HG03442 (cell line): ENCODE measurements at regions not wholly inside any gene's neighbourhood (a gene's known extent, or its start where the extent isn't known, plus 50 kb on each side); places are given as distances from the start of the nearest gene placed in this dataset.

Experiments
- ATAC-seq: cut with Tn5 transposase; IDR thresholded peaks from one replicate; pipeline ENCODE4 v1.9.1; 2021; ENCODE audit warnings: mild to moderate bottlenecking, moderate library complexity; ENCODE audit not compliant: unreplicated experiment

DNA sequence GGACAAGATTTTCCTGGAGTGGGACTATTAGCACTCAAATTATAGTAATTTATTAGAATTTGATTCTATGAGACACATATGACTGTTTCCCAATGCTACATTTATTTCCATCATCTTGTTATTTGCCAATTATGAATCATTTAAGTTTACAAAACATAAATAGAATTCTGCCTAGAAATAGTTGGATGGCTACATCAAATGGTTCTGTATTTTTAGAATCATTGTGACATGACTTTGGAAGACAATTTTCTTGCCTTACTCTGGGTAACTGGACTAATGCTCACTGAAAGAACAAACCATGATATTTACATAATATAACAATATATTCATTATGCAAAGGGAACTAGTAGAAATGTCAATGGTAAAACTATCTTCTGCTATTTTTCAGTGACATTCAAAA lies 173.5 kb downstream of the ZIC1 start:
- ATAC-seq, result no peak

- no peak for ATAC-seq
Measured at GRCh38 chr3:147589016-147589415, 179.9 kb downstream of the ZIC1 start.

- ATAC-seq, result no peak
Measured at GRCh38 chr3:147604136-147604535, 195.0 kb downstream of the ZIC1 start.

DNA sequence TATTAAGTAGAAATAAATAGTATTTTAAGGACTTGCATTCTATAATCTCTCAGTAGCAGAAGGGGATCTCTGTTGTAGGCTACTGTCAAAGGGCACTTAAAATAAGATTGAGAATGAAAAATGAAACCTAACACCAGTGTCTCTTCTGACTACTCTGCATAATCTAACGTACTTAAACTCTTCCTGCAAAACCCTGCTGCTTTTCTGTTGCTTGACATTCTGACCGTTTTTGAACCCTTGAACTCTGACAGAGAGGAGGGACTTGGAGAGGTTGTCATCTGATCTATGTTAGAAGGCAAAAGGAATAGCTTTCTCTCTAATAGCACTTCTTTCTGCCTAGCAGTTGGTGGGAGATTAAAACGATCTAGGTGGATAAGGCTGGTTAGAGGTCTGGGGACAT lies 204.6 kb downstream of the ZIC1 start:
- ATAC-seq, result peak; percentile 63

GRCh38 chr3:147614210-147614609 lies 205.0 kb downstream of the ZIC1 start:
- no peak for ATAC-seq

DNA sequence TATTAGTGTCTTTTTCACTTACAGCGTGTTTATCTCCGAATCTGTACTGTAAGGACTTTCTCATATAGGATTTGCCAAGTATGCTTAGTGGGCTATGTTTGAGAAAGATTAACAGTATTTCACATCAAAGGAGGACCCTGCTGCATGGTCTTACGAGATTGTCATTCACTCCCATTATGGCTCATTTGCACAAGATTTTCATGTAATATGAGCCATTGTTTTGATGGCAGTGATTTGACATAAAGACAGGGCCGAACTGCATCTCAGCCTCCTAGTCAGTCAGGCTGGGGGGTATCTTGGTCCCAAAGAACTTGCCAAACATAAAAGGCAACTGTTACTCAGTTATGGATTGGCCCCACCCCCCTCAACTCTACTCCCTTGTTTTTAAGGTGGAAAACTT lies 205.9 kb downstream of the ZIC1 start:
- ATAC-seq, result no peak

DNA sequence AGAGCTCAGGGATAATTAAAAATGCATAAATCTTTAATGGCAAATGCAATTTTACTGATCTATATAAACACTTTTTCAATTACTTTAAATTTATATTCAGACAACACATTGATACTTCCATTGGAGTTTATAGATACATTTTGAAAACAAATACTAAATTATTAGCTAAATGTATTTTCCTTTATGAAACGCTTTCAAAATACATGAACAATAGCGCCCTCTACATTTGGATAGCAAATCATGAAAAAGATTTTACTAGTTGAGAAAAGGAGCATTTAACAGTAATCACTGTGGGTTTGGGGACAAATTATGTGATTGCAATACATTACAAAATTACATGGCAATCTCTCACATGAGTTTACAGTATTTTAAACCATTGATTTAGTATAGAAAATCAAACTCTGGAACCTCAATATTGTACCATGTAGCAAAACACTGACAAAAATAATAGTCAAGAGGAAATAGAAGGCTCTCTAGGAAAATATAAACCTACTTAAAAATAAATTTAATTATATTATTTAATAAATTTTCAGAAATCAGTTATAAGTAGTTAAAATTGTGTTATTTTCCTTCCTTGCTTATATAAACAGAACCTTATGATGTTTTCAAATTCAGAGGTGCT lies 207.9 kb downstream of the ZIC1 start:
- no peak for ATAC-seq

GRCh38 chr3:147618691-147619090 lies 209.5 kb downstream of the ZIC1 start:
- ATAC-seq, result no peak

DNA sequence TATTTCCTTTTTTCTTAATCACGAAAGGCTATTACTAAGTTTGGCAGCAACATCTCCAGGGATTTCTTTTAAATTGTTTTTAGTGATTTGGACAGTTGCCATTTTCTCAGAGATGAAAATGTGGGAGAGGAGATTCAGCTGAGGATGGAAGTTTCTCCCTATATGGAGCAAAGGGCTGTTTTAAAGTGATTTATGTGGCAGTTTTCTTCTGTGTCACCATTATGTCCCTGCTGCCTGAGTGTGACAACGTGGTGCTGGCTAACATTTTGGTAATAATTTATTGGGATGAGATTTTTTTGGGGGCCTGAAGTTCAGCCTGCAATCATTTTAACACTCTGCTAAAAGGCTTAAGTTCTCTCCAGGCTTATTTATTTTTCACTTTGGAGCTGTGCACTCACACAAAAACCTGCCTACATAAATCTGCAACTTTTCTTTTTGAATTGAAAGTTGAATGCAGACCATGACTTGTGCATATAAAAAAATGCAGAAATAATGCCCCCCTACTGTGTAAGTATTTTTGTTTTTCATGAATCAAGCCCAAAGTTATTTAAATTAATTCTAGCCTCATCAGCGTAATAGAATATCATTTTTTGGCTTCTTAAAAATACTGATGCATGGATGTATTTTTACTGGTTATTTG lies 210.9 kb downstream of the ZIC1 start:
- ATAC-seq, result no peak

DNA sequence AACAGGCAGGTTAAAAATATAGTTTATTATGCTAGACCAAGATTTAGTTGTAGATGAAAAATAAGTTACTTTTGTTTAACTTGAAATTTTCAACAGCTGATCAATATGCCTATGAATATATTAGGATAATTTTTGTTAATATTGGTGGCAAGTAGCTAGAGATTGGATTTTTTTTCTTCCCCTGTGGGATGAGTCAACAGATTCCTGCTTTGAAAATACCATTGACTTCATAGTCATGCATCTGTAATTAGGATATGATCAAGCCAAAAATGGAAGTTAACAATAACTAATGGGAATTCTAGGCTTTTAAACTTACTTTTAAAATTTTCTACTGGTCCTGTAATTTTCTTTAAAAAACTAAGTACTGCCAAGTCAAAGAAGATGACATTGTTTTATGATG lies 211.7 kb downstream of the ZIC1 start:
- ATAC-seq, result no peak

GRCh38 chr3:147630921-147631415 lies 221.8 kb downstream of the ZIC1 start:
- no peak for ATAC-seq

DNA sequence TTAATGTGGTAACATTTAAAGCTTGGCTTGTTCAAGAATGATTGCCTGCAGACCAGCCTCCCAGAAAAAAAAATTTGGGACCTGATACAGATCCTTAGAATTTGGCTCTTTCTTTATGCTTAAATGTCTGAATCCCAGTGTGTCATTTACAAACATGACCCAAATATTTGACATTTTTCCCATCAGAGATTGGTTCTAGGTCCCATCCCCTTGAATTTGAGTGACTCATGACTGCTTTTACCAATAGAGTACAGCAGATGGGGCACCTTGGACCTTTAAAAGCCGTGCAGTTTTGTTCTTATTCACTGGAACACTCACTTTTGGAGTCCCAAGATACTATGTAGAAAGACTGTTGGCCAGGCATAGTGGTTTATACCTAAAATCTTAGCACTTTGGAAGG lies 231.6 kb downstream of the ZIC1 start:
- ATAC-seq, result no peak

GRCh38 chr3:147645761-147646160 lies 236.6 kb downstream of the ZIC1 start:
- ATAC-seq, result no peak

GRCh38 chr3:147649475-147649874 lies 240.3 kb downstream of the ZIC1 start:
- no peak for ATAC-seq

GRCh38 chr3:147651107-147651778 lies 242.1 kb downstream of the ZIC1 start:
- ATAC-seq, result no peak

DNA sequence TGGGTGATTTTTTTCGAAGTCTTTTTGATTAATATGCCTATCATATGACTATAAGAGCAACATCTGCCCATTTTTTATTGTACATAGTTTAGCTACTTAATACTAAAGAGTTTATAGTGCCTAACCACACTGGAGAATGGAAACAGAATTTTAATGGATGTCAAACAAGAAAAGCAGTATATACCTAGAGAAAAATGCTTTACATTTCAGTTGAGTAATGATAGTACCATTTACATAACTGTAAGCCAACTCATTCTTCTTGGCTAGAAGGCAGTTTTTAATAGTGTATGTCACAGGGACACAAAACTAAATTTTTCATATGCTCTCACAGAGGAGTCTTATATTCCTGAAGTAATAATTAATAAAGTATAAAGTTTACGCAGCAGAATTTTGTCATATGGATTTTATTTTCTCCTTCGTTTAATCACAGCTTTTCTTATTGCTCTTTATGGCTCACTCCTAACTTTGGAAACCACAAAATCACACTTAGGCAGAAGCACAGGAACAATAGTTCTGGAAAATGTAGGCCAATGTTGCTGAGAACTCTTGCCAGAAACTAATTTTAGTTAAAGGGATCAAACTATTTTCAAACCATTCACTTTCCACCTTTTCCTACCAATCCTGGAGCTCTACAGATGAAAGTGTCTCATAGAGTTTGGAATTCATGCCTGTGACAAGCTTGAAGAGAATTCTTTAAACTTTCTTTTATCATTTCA lies 243.6 kb downstream of the ZIC1 start:
- ATAC-seq, result no peak

DNA sequence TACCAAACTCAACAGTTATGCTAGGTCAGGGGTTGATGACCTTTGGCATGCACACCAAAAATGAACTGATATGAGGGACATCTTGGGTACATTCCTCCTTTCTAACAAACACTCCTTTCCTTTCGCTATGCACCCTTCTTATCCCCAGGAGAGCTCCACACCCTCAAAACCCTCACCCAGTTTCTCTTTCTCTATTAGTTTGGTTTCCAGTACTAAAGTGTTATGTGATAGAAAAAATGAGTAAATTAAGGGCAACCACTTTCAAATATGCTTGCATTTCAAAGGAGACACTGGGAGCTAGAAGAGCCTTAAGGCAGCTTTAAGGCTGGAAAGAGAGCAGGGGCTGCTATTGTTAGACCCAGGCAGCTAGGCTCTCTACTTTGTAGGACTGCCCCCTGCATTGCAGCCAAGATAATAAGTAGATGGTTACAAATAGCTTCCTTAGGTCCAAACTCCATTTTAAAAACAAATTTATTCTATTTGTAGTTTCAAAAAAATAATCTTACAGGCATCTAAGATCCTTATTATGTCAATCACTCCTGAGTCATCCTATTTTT lies 244.3 kb downstream of the ZIC1 start:
- no peak for ATAC-seq

DNA sequence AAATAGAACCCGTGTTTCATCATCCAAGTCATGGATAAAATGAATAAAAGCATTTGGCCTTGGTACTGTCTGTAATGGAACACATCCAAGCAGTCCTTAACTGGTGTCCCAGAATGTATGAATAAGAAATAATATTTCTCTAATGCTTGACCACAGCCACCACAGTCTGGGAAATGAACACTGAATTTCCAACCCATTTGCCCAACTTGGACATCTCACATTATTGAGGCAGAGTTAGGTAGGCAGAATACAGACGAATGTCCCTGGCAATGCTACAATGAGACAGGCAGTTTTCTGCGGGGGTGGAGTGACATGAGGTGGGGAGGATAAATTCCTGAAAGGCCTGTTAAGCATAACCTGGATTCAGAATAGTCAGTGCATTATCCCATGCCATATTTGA lies 245.7 kb downstream of the ZIC1 start:
- no peak for ATAC-seq

GRCh38 chr3:147655236-147655635 lies 246.1 kb downstream of the ZIC1 start:
- no peak for ATAC-seq

DNA sequence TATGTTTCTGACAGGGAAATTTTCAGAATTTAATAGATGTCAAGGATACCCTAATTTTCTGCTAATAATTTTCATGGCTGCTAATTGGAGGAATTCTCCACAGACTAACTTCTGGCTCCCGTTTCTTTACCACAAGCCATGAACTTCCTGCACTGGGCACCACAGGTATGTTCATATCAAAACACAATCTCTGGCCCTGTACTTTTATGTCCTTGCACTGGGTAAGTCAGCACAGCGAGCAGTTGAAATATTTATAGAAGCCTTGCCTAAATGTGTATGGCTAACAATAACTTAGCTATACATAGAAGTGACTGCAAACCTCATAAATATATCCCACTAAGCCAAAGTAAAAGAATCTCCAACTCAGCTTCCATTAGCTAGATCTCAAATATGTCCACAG lies 246.9 kb downstream of the ZIC1 start:
- ATAC-seq, result no peak

DNA sequence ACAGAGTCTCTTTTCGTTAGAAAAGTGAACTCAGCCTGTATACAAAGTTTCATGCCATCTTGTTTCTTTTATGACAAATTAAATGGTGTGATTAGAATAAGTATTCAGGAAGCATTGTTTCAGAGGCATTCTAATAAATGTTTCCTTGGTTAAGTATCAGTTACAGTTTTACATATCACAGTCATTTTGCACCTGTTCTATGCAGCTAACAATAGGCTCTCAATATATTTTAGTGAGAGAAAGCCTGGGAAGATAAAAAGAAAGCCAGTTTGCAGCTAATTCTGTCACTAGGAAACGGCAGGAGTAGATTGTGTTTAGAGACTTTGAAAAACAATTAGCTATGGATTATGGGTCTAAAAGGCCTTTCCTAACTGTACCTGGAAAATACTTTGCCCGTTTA lies 252.8 kb downstream of the ZIC1 start:
- no peak for ATAC-seq
